Osteocyte (in vitro differentiated cells): ENCODE measurements at regions not wholly inside any gene's neighbourhood (a gene's known extent, or its start where the extent isn't known, plus 50 kb on each side); places are given as distances from the start of the nearest gene placed in this dataset.

ENCODE experiments used
- DNase-seq: peaks from one replicate; pipeline ENCODE4 v3.0.0; 2021; ENCODE audit warnings: mixed read lengths; ENCODE audit not compliant: unreplicated experiment; ENCODE audit errors: extremely low spot score
- H3K27ac Mint-ChIP-seq: one replicate; pipeline ENCODE4 v1.8.0; 2021; ENCODE audit warnings: mild to moderate bottlenecking, mixed read lengths; ENCODE audit not compliant: unreplicated experiment
- H3K27me3 Mint-ChIP-seq: one replicate; pipeline ENCODE4 v1.8.0; 2021; ENCODE audit warnings: mixed read lengths; ENCODE audit not compliant: unreplicated experiment
- H3K36me3 Mint-ChIP-seq: one replicate; pipeline ENCODE4 v1.8.0; 2021; ENCODE audit warnings: mixed read lengths; ENCODE audit not compliant: unreplicated experiment
- H3K4me1 Mint-ChIP-seq: one replicate; pipeline ENCODE4 v1.8.0; 2021; ENCODE audit warnings: mixed read lengths; ENCODE audit not compliant: unreplicated experiment
- H3K4me3 Mint-ChIP-seq: one replicate; pipeline ENCODE4 v1.8.0; 2021; ENCODE audit warnings: mild to moderate bottlenecking, moderate library complexity, mixed read lengths; ENCODE audit not compliant: unreplicated experiment
- H3K9me3 Mint-ChIP-seq: one replicate; pipeline ENCODE4 v1.8.0; 2021; ENCODE audit warnings: mixed read lengths; ENCODE audit not compliant: unreplicated experiment
- CTCF ChIP-seq: fragments of 200-600 bp; sonication (generic); IDR thresholded peaks from 2 replicates; pipeline ENCODE4 v1.5.0; 2021; ENCODE audit warnings: antibody characterized with exemption, mild to moderate bottlenecking, moderate library complexity

DNA sequence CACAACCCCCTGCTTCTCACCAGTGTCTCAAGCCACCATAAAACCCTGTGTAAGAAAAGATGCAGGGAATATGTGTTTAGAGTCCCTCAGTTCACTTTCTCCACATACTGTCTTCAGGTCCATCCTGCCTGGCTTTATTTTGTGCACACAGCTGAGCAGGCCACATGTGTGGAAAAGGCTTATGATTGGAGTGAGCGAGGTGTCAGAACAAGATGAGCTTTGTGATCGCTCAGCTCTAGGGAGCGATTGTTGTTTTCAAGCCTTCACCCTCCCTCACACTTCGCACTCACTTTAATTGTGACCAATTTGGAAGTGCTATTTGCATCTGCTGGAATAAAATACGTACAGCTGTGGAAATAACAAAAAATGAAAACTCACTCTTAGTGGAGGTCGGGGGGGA is 931.1 kb upstream of the TENM4 start:
- no peak for TF ChIP-seq CTCF
- no peak for DNase-seq
- Mint-ChIP-seq H3K36me3 (no peaks in the 10 kb centered on the region), H3K27me3 (no peaks in the 10 kb centered on the region), H3K4me3 (no peak overlapping the region), H3K9me3 (peaks cover 5% of the 10 kb centered on the region), H3K27ac (no peak overlapping the region), H3K4me1 (no peaks in the 10 kb centered on the region)

GRCh38 chr11:80365980-80366379 is 925.1 kb upstream of the TENM4 start:
- Mint-ChIP-seq H3K4me1 (no peaks in the 10 kb centered on the region), H3K27me3 (no peaks in the 10 kb centered on the region)

DNA sequence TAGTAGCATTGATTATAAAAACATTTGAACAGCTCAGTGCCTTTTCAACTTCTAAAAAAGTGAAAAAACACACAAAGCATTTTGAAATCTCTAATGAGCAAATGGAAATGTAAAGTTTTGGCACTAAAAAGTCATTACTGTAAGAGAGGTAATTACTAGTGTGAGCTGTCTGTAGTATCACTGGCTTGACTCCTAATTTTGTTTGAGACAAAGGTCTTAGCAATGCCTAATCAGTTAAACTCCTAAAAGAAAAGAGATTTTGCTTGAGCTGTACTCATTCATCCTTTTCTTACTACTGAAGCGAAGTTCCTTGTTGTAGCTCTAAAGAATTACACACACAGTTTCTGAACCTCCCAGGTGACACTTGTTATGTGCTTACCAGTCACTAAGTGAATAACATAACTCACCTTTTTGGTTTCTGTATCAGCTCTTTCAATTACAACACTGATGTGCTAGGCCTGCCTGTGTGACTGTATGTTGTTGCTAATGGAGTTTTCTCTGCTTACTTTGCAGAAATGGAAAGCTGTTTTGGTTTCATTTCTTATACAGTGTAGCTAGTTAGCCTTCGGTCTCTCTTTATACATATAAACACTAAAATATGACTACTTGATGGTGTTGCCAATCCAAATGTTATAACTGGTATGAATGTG is 924.4 kb upstream of the TENM4 start:
- Mint-ChIP-seq H3K4me1 (no peaks in the 10 kb centered on the region), H3K4me3 (no peak overlapping the region), H3K9me3 (peaks cover 11% of the 10 kb centered on the region), H3K36me3 (no peaks in the 10 kb centered on the region), H3K27me3 (no peaks in the 10 kb centered on the region), H3K27ac (no peak overlapping the region)
- no peak for DNase-seq
- TF ChIP-seq CTCF = no peak

More at GRCh38 chr11:80365980-80366379, 925.1 kb upstream of the TENM4 start:
- DNase-seq = no peak
- TF ChIP-seq CTCF = no peak
- H3K9me3 Mint-ChIP-seq = peaks cover 9% of the 10 kb centered on the region
- H3K4me3 Mint-ChIP-seq = no peak overlapping the region
- H3K27ac Mint-ChIP-seq = no peak overlapping the region
- no peaks in the 10 kb centered on the region for H3K36me3 Mint-ChIP-seq

DNA sequence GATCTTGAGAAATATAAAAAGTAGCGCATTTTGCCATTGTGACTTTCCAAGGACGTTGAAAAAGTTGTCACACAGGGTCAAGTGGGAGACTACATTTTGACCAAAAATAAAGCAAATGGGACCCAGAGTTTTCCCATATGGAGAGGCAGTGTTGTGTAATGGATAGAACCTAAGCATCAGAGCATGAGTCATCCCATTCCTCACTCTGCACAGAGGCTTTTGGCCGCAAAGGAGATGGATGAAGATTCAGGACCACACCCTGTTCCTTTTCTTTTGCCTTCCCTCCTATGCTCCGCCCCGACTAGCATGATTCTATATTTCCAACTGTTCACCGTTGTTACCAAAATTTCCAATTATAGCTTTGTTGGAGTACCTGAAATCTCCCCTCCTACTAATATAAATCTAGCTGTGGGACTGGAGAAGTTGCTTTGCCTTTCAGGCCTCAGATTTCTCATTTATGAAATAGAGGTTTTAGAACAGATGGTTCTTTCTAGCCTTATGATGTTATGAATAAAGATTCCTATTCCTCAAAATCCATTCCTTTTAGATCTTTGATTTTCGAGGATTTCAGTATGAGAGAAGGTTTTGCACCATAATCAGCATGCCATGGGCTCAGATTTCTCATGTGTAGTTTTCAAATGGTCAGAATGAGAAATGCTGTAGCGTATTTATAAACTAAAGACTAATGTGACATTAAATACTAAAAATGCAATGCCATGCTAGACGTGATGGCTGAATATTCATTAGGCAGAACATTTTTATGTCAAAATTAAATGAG is 921.9 kb upstream of the TENM4 start:
- TF ChIP-seq CTCF = no peak
- Mint-ChIP-seq H3K4me1 (no peaks in the 10 kb centered on the region), H3K4me3 (no peak overlapping the region), H3K27me3 (no peaks in the 10 kb centered on the region), H3K36me3 (no peaks in the 10 kb centered on the region), H3K27ac (no peak overlapping the region), H3K9me3 (peaks cover 9% of the 10 kb centered on the region)
- no peak for DNase-seq

DNA sequence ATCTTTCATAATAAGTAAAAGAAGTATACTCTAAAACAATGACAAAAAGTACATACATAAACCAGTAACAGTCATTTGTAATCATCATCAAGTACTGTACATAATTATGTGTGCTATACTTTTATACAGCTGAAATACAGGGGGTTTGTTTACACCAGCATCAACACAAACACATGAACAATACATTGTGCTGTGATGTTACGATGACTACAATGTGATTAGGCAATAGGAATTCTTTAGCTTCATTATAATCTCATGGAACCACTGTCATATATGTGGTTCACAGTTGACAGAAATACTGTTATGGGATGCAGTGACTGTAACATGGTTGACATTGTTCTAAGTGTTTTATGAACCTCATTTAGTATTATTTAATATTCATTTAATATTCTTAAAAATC is 914.4 kb upstream of the TENM4 start:
- TF ChIP-seq CTCF = no peak
- peaks cover 7% of the 10 kb centered on the region for H3K9me3 Mint-ChIP-seq
- H3K4me1 Mint-ChIP-seq = no peaks in the 10 kb centered on the region
- H3K27me3 Mint-ChIP-seq = no peaks in the 10 kb centered on the region
- H3K36me3 Mint-ChIP-seq = no peaks in the 10 kb centered on the region
- no peak overlapping the region for H3K27ac Mint-ChIP-seq
- no peak for DNase-seq
- no peak overlapping the region for H3K4me3 Mint-ChIP-seq
